Neural cell (in vitro differentiated cells): ENCODE measurements at regions not wholly inside any gene's neighbourhood (a gene's known extent, or its start where the extent isn't known, plus 50 kb on each side); places are given as distances from the start of the nearest gene placed in this dataset.

ENCODE experiments used
- H2AFZ ChIP-seq: fragments of 200-600, 300-800 bp; sonication (generic), shearing (Covaris generic); 2 replicates; pipeline ENCODE4 v1.6.0; 2014; ENCODE audit warnings: low read depth, mild to moderate bottlenecking, antibody characterized with exemption, low read length, moderate library complexity
- H3F3A ChIP-seq: fragments of 200-600 bp; shearing (Covaris generic); 2 replicates; pipeline ENCODE4 v1.6.1; 2016; ENCODE audit warnings: mild to moderate bottlenecking, moderate library complexity, mixed read lengths, antibody characterized with exemption, low read length; ENCODE audit not compliant: insufficient read depth, poor library complexity, severe bottlenecking
- H3K27ac ChIP-seq: fragments of 200-600, 300-800 bp; sonication (generic), shearing (Covaris generic); 2 replicates; pipeline ENCODE4 v1.5.1; 2014; ENCODE audit warnings: mild to moderate bottlenecking, low read length, moderate library complexity
- H3K27me3 ChIP-seq: fragments of 300-800, 200-600 bp; sonication (generic), shearing (Covaris generic); 2 replicates; pipeline ENCODE4 v1.6.0; 2014; ENCODE audit warnings: mild to moderate bottlenecking, low read depth, low read length, moderate library complexity; ENCODE audit not compliant: insufficient read depth
- H3K36me3 ChIP-seq: fragments of 300-800, 200-600 bp; sonication (generic), shearing (Covaris generic); 2 replicates; pipeline ENCODE4 v1.5.1; 2014; ENCODE audit warnings: mild to moderate bottlenecking, antibody characterized with exemption, low read length, moderate library complexity; ENCODE audit not compliant: insufficient read depth
- H3K4me2 ChIP-seq: fragments of 300-800, 200-600 bp; sonication (generic), shearing (Covaris generic); 2 replicates; pipeline ENCODE4 v1.6.0; 2014; ENCODE audit warnings: mild to moderate bottlenecking, low read length
- H3K4me3 ChIP-seq: fragments of 300-800, 200-600 bp; sonication (generic), shearing (Covaris generic); 2 replicates; pipeline ENCODE4 v1.5.1; 2014; ENCODE audit warnings: mild to moderate bottlenecking, low read length, moderate library complexity
- H3K79me2 ChIP-seq: fragments of 200-600 bp; shearing (Covaris generic); replicated peaks from 2 replicates; pipeline ENCODE4 v1.6.0; 2014; ENCODE audit warnings: mild to moderate bottlenecking, low read length, moderate library complexity; ENCODE audit not compliant: insufficient read depth
- H3K9ac ChIP-seq: fragments of 300-800, 200-600 bp; sonication (generic), shearing (Covaris generic); 2 replicates; pipeline ENCODE4 v1.6.1; 2016; ENCODE audit warnings: mild to moderate bottlenecking, low read length, mixed read lengths
- H3K9me2 ChIP-seq: fragments of 200-600 bp; shearing (Covaris generic); 2 replicates; pipeline ENCODE4 v1.6.1; 2016; ENCODE audit warnings: mild to moderate bottlenecking, low read length, mixed read lengths; ENCODE audit not compliant: insufficient read depth
- H3K9me3 ChIP-seq: fragments of 200-600, 300-800 bp; sonication (generic), shearing (Covaris generic); 2 replicates; pipeline ENCODE4 v1.6.1; 2016; ENCODE audit warnings: mild to moderate bottlenecking, mixed run types, low read length, moderate library complexity, mixed read lengths
- H4K20me1 ChIP-seq: fragments of 200-600 bp; shearing (Covaris generic); 2 replicates; pipeline ENCODE4 v1.6.1; 2016; ENCODE audit warnings: mild to moderate bottlenecking, mixed run types; ENCODE audit not compliant: insufficient read depth
- CTCF ChIP-seq: fragments of 450-650 bp; IDR thresholded peaks from 2 replicates; pipeline ENCODE4 v1.5.1; 2014; ENCODE audit warnings: antibody characterized with exemption, mild to moderate bottlenecking, moderate library complexity; ENCODE audit not compliant: poor library complexity, severe bottlenecking
- EP300 ChIP-seq: fragments of 450-650 bp; conservative IDR thresholded peaks from 2 replicates; pipeline ENCODE4 v1.6.1; 2014; ENCODE audit warnings: antibody characterized with exemption, mild to moderate bottlenecking, moderate library complexity; ENCODE audit not compliant: poor library complexity, severe bottlenecking
- EZH2 ChIP-seq: fragments of 200-600, 300-800 bp; shearing (Covaris generic), sonication (generic); IDR thresholded peaks from 2 replicates; pipeline ENCODE4 v1.6.1; 2014; ENCODE audit warnings: antibody characterized with exemption, low read length, borderline replicate concordance, mild to moderate bottlenecking; ENCODE audit not compliant: insufficient read depth, poor library complexity, severe bottlenecking
- MXI1 ChIP-seq: fragments of 450-650 bp; conservative IDR thresholded peaks from 2 replicates; pipeline ENCODE4 v1.6.1; 2014; ENCODE audit warnings: antibody characterized with exemption, mild to moderate bottlenecking; ENCODE audit not compliant: poor library complexity, severe bottlenecking
- POLR2AphosphoS5 ChIP-seq: IDR thresholded peaks from 2 replicates; pipeline ENCODE4 v1.6.1; 2012
- RAD21 ChIP-seq: fragments of 450-650 bp; conservative IDR thresholded peaks from 2 replicates; pipeline ENCODE4 v1.6.1; 2014; ENCODE audit warnings: antibody characterized with exemption, mild to moderate bottlenecking, moderate library complexity
- REST ChIP-seq: IDR thresholded peaks from 2 replicates; pipeline ENCODE4 v1.6.1; 2012; ENCODE audit warnings: borderline replicate concordance
- SMC3 ChIP-seq: fragments of 450-650 bp; conservative IDR thresholded peaks from 2 replicates; pipeline ENCODE4 v1.6.1; 2014; ENCODE audit warnings: antibody characterized with exemption, mild to moderate bottlenecking, moderate library complexity; ENCODE audit not compliant: poor library complexity
- TAF1 ChIP-seq: IDR thresholded peaks from 2 replicates; pipeline ENCODE4 v1.6.1; 2012; ENCODE audit warnings: low read depth

- no peaks in the 10 kb centered on the region for H3K79me2 ChIP-seq
- TF ChIP-seq TAF1: no peak
- no peak for TF ChIP-seq EP300
- no peak for TF ChIP-seq MXI1
- TF ChIP-seq EZH2: no peak
- no peak for TF ChIP-seq RAD21
- TF ChIP-seq CTCF: no peak
- no peak for TF ChIP-seq REST
- TF ChIP-seq POLR2AphosphoS5: no peak
- no peak for TF ChIP-seq SMC3
- no peak overlapping the region for H3K27ac ChIP-seq
- no peaks in the 10 kb centered on the region for H3F3A ChIP-seq
- no peaks in the 10 kb centered on the region for H3K27me3 ChIP-seq
- H3K4me2 ChIP-seq: no peak overlapping the region
- no peaks in the 10 kb centered on the region for H3K9me2 ChIP-seq
- H3K36me3 ChIP-seq: no peaks in the 10 kb centered on the region
- H4K20me1 ChIP-seq: no peaks in the 10 kb centered on the region
- no peak overlapping the region for H2AFZ ChIP-seq
- no peak overlapping the region for H3K9ac ChIP-seq
- H3K4me3 ChIP-seq: no peak overlapping the region
- H3K9me3 ChIP-seq: no peaks in the 10 kb centered on the region
These were observed 88.3 kb upstream of the NGF start for GRCh38 chr1:115426231-115426771.

- TF ChIP-seq EZH2: no peak
- no peaks in the 10 kb centered on the region for H3K27me3 ChIP-seq
- no peak overlapping the region for H3K4me3 ChIP-seq
- H4K20me1 ChIP-seq: no peaks in the 10 kb centered on the region
- no peaks in the 10 kb centered on the region for H3K36me3 ChIP-seq
- no peaks in the 10 kb centered on the region for H3F3A ChIP-seq
- no peak overlapping the region for H3K4me2 ChIP-seq
- H3K9me3 ChIP-seq: no peaks in the 10 kb centered on the region
- no peak overlapping the region for H3K27ac ChIP-seq
- no peaks in the 10 kb centered on the region for H3K9me2 ChIP-seq
- H2AFZ ChIP-seq: no peak overlapping the region
- H3K79me2 ChIP-seq: no peaks in the 10 kb centered on the region
- no peak overlapping the region for H3K9ac ChIP-seq
These were observed 87.4 kb upstream of the NGF start for GRCh38 chr1:115425442-115425841.

- no peak overlapping the region for H3K9ac ChIP-seq
- no peak overlapping the region for H3K4me3 ChIP-seq
- H3K9me3 ChIP-seq: no peaks in the 10 kb centered on the region
- H4K20me1 ChIP-seq: no peaks in the 10 kb centered on the region
- no peak overlapping the region for H2AFZ ChIP-seq
- H3K9me2 ChIP-seq: no peaks in the 10 kb centered on the region
- no peak overlapping the region for H3K27ac ChIP-seq
- TF ChIP-seq RAD21 (no peak), POLR2AphosphoS5 (no peak), EZH2 (no peak), MXI1 (no peak), SMC3 (no peak), EP300 (no peak), REST (no peak), TAF1 (no peak), CTCF (no peak)
- H3K79me2 ChIP-seq: no peaks in the 10 kb centered on the region
- H3F3A ChIP-seq: no peaks in the 10 kb centered on the region
- H3K36me3 ChIP-seq: no peaks in the 10 kb centered on the region
- H3K4me2 ChIP-seq: no peak overlapping the region
- H3K27me3 ChIP-seq: no peaks in the 10 kb centered on the region
These were observed 85.7 kb upstream of the NGF start for GRCh38 chr1:115423776-115424175.
